ENCODE measurements at regions not wholly inside any gene's neighbourhood (a gene's known extent, or its start where the extent isn't known, plus 50 kb on each side); places are given as distances from the start of the nearest gene placed in this dataset.
"Not testable (repeated sequence)": the region's sequence is repeated elsewhere in the genome, so short reads cannot be mapped to it uniquely, and the experiment has no call there.

DNA sequence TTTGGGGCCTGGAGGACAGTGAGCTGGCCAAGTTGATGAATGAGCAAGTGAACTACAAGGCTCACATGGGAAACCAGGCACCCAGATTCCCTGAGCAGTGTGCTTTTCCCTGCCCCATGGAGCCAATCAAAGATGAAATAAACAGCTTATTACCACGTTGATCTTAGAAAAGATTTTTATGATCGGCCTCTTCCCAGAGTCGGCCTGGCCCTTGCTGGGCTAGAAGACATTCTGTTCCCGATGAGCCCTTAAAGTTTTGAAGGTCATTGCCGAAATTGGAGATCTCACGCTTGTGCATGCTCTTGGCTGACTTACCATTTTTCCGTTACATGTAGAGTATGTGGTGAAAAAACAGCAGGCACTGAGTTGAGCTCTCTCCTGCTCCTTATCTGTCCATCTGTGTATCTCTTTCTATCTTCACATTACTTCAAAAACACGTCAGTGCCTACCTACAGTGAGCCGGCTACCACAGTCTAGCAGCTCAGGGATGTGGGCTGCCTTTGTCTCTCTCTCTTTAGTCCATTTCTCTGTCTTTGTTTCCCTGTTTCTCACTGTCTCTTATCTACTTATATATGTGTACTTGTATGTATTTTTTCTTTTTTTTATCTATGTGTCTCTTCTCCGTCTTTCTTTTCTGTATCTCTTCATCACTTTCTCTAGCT, 248.8 kb upstream of the USP24 start:
- no peak overlapping the region for H3K4me3 Mint-ChIP-seq
- no peaks in the 10 kb centered on the region for H3K4me1 Mint-ChIP-seq (ENCODE audit: low read depth)
- no peak overlapping the region for H3K27ac Mint-ChIP-seq
- peaks cover 4% of the 10 kb centered on the region for H3K27me3 Mint-ChIP-seq (ENCODE audit: low read depth)
- no peaks in the 10 kb centered on the region for H3K36me3 Mint-ChIP-seq (ENCODE audit: low read depth)
- no peaks in the 10 kb centered on the region for H3K9me3 Mint-ChIP-seq

DNA sequence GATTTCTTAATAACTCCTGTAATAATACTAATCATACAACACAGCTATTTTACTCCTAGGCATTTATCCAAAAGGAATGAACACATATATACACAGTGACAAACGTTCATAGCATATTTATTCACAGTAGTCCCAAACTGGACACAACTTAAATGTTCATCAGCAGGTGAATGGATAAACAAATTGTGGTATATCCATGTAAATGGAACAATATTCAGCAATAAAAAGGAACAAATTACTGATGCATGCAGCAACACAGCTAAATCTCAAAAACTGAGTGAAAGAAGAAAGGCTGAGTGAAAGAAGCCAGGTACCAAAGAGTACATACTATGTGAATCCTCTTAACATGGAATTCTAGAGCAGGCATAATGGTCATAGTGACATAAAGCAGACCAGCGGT, 242.7 kb upstream of the USP24 start:
- Mint-ChIP-seq H3K4me1 (ENCODE audit: low read depth) (no peaks in the 10 kb centered on the region), H3K36me3 (ENCODE audit: low read depth) (no peaks in the 10 kb centered on the region), H3K27ac (no peak overlapping the region), H3K9me3 (peaks cover 10% of the 10 kb centered on the region), H3K27me3 (ENCODE audit: low read depth) (no peaks in the 10 kb centered on the region), H3K4me3 (no peak overlapping the region)

DNA sequence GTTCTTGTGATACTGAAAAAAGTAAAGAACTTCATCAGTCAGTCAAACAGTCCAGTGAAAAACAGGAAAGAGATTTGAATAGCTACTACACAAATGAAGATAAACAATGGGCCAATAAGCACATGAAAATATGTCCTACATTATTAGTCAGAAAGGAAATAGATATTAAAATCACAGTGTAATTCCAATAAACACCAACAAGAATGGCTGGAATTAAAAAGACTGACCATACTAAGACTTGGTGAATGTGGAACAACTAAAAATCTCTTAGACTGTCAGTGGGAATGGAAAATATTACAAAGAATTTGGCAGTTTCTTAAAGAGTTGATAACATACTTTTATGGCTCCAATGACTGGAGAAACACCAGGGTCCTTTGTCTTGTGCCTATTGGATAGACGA, 241.8 kb upstream of the USP24 start:
- H3K27me3 Mint-ChIP-seq (ENCODE audit: low read depth): no peaks in the 10 kb centered on the region
- H3K36me3 Mint-ChIP-seq (ENCODE audit: low read depth): no peaks in the 10 kb centered on the region
- no peak overlapping the region for H3K4me3 Mint-ChIP-seq
- H3K9me3 Mint-ChIP-seq: peaks cover 10% of the 10 kb centered on the region
- H3K4me1 Mint-ChIP-seq (ENCODE audit: low read depth): no peaks in the 10 kb centered on the region
- H3K27ac Mint-ChIP-seq: no peak overlapping the region

DNA sequence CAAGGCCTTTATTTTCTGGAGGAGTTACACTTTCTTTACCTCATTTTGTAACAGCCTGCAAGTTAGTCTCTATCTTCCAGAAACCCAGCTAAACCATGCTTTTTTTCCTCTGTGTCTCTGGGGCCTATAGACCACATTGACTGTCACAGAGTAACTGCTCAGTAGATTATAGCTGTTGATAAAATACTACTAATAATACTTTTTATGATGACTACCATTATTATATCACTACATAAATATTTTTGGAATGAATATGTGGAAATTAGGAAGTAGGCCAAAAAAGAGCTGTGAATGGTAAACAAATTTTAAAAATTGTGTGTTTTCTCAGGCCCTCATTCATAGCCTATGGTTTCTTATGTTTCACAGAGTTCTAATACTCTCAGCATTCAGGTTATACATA, 233.1 kb upstream of the USP24 start:
- Mint-ChIP-seq H3K4me3 (no peak overlapping the region), H3K9me3 (no peaks in the 10 kb centered on the region), H3K27ac (no peak overlapping the region), H3K27me3 (ENCODE audit: low read depth) (peaks cover 20% of the 10 kb centered on the region), H3K36me3 (ENCODE audit: low read depth) (no peaks in the 10 kb centered on the region), H3K4me1 (ENCODE audit: low read depth) (peaks cover 5% of the 10 kb centered on the region)

DNA sequence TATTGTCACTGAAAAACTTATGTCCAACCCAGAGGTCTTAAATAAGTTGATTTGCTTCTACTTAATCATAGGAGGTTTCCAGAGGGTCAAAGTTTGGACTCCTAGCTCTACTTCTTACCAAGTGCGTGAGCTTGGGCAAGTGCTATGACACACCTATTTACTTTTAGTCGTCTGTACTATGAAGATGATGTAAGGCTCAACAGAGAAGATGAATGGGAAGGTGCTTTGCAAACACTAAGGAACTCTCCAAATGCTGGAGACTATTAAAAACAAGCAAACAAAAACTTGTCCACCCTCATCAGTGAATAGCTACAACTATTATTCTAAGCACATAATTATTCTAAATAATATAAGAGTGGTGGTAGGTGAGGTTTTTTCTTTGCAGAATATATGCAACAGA, 232.3 kb upstream of the USP24 start:
- H3K27ac Mint-ChIP-seq: no peak overlapping the region
- H3K4me1 Mint-ChIP-seq (ENCODE audit: low read depth): peaks cover 5% of the 10 kb centered on the region
- H3K9me3 Mint-ChIP-seq: no peaks in the 10 kb centered on the region
- H3K4me3 Mint-ChIP-seq: no peak overlapping the region
- H3K36me3 Mint-ChIP-seq (ENCODE audit: low read depth): no peaks in the 10 kb centered on the region
- H3K27me3 Mint-ChIP-seq (ENCODE audit: low read depth): peaks cover 20% of the 10 kb centered on the region

DNA sequence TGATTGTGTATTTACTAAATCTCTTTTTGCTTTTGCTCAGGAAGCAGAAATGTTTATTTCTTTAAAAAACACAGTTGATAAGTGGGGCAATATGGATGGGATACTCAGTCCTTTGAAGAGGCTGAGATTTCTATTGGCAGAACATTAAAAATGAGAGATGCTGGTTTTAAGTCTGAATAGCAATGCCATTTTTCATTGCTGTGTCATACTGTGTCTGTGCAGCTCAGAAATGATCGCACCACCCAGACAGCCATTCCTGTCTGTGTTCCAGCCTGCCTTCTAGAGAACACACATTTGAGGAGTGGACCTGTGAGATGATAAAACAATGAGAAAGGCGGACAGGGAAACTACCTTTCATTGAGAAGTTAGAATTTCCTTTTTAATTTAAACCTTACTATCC, 231.2 kb upstream of the USP24 start:
- no peaks in the 10 kb centered on the region for H3K36me3 Mint-ChIP-seq (ENCODE audit: low read depth)
- no peak overlapping the region for H3K27ac Mint-ChIP-seq
- no peaks in the 10 kb centered on the region for H3K9me3 Mint-ChIP-seq
- H3K27me3 Mint-ChIP-seq (ENCODE audit: low read depth): peaks cover 20% of the 10 kb centered on the region
- peaks cover 5% of the 10 kb centered on the region for H3K4me1 Mint-ChIP-seq (ENCODE audit: low read depth)
- H3K4me3 Mint-ChIP-seq: no peak overlapping the region

DNA sequence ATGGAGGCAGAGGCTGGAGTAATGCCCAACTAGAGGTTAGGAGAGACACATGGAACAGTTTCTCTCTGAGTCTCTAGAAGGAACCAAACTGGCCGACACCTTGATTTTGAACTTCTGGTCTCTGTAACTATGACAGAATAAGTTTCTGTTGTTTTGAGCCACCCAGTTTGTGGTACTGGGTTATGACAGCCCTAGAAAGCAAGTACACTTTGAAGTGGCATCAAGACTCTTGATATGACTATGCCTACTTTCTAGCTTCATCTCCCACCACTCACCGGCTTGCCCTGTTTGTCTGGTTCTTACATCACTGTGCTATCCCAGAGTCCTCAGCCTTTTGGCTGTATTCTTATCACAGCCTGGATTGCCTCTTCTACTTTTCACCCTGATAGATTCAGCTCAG, 230.3 kb upstream of the USP24 start:
- Mint-ChIP-seq H3K27ac (no peak overlapping the region), H3K36me3 (ENCODE audit: low read depth) (no peaks in the 10 kb centered on the region), H3K4me3 (no peak overlapping the region), H3K4me1 (ENCODE audit: low read depth) (peaks cover 5% of the 10 kb centered on the region), H3K27me3 (ENCODE audit: low read depth) (peaks cover 20% of the 10 kb centered on the region), H3K9me3 (no peaks in the 10 kb centered on the region)

DNA sequence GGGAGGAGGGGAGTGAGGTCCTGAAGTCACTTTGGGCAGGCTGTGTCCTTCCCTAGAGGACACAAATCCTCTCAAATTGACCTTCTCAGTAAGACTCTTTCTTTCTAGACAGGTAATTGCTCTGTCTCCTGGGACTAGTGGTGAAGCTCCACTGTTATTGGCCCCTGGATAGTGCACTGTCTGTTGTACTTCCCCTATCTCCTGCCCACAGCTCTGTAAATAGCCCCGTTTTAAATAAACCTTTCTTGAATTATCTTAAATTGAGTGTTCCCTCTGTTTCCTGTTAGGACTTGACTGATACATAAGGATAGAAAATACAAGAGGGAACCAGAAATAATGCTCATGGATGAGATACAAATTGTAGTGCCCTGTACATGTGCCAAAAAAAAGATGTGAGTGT, 229.5 kb upstream of the USP24 start:
- Mint-ChIP-seq H3K27ac (no peak overlapping the region), H3K9me3 (no peaks in the 10 kb centered on the region), H3K4me3 (no peak overlapping the region), H3K36me3 (ENCODE audit: low read depth) (no peaks in the 10 kb centered on the region), H3K4me1 (ENCODE audit: low read depth) (peaks cover 5% of the 10 kb centered on the region), H3K27me3 (ENCODE audit: low read depth) (peaks cover 18% of the 10 kb centered on the region)

DNA sequence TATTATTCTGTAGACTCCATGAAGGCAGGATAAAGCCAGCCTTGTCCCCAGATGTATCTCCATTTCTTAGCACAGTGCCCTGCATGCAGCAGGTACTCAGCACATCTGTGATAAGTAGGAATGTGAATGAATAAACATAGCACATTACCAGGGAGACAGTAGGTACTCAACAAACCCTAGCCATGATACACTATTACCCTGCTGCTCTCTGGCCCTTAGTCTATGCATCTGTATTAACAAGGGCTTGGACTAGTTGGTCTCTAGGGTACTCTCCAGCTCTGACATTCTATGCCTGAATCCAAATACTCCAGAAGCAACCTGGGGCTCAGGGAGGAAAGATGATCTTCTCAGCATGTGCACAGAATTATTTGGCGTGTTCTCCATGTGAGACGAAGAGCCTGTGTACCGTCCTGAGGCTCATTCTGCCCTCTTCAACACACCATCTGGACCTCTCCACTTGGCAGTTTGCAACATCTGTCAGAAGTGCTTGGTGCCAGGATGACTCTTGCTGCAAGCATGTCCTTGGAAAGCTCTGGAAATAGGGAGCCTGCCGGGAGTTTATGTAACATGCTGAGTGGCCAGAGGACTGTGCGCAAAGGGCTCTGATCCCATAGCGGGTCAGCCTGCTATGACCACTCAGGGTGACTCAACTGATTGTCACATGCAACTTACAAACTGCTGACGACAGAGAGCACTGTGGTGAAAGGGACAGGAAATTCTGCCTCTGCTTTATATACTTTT, 228.2 kb upstream of the USP24 start:
- H3K36me3 Mint-ChIP-seq (ENCODE audit: low read depth): no peaks in the 10 kb centered on the region
- H3K27me3 Mint-ChIP-seq (ENCODE audit: low read depth): peaks cover 17% of the 10 kb centered on the region
- no peaks in the 10 kb centered on the region for H3K9me3 Mint-ChIP-seq
- peaks cover 5% of the 10 kb centered on the region for H3K4me1 Mint-ChIP-seq (ENCODE audit: low read depth)
- no peak overlapping the region for H3K27ac Mint-ChIP-seq
- H3K4me3 Mint-ChIP-seq: no peak overlapping the region

DNA sequence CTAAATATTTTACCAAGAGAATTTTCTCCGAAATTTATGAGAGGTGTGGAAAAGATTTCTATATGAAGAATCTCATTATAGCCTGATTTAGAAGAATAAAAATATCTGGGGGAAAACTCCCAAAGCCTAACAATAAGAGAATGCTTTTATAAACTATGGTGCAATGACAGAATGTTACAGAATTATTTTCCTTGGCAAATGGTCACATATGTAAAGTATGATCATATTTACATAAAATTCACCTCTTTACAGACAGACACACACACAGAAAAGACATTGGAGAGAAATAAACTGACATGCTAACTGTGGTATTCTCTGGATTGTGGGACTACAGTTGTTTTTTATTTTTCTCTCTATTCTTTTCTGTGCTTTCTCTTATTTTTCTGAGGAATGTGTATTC, 226.3 kb upstream of the USP24 start:
- no peak overlapping the region for H3K27ac Mint-ChIP-seq
- H3K36me3 Mint-ChIP-seq (ENCODE audit: low read depth): no peaks in the 10 kb centered on the region
- H3K4me3 Mint-ChIP-seq: no peak overlapping the region
- peaks cover 16% of the 10 kb centered on the region for H3K27me3 Mint-ChIP-seq (ENCODE audit: low read depth)
- H3K9me3 Mint-ChIP-seq: no peaks in the 10 kb centered on the region
- peaks cover 5% of the 10 kb centered on the region for H3K4me1 Mint-ChIP-seq (ENCODE audit: low read depth)

DNA sequence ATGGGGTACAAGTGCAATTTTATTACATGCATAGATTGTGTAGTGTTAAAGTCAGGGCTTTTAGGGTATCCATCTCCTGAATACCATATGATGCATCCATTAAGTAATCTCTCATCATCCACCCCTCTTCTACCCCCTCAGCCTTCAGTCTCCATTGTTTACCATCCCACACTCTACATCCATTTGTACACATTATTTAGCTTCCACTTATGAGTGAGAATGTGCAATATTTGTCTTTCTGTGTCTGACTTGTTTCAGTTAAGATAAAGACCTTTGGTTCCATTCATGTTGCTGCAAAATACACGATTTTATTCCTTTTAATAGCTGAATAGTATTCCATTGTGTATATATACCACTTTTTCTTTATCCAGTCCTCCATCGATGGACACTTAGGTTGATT, 222.5 kb upstream of the USP24 start:
- H3K27me3 Mint-ChIP-seq (ENCODE audit: low read depth): peaks cover 14% of the 10 kb centered on the region
- H3K4me3 Mint-ChIP-seq: no peak overlapping the region
- H3K36me3 Mint-ChIP-seq (ENCODE audit: low read depth): no peaks in the 10 kb centered on the region
- no peaks in the 10 kb centered on the region for H3K9me3 Mint-ChIP-seq
- no peaks in the 10 kb centered on the region for H3K4me1 Mint-ChIP-seq (ENCODE audit: low read depth)
- H3K27ac Mint-ChIP-seq: no peak overlapping the region

DNA sequence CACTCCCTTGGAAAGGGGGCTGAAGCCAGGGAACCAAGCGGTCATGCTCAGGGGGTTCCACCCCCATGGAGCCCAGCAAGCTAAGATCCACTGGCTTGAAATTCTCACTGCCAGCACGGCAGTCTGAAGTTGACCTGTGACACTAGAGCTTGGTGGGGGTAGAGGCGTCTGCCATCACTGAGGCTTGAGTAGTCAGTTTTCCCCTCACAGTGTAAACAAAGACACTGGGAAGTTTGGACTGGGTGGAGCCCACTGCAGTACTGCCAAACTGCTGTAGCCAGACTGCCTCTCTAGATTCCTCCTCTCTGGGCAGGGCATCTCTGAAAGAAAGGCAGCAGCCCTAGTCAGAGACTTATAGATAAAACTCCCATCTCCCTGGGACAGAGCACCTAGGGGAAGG, 215.6 kb upstream of the USP24 start:
- not testable (repeated sequence) for H3K4me1 Mint-ChIP-seq (ENCODE audit: low read depth); H3K4me3 Mint-ChIP-seq
- H3K27me3 Mint-ChIP-seq (ENCODE audit: low read depth): peaks cover 14% of the 10 kb centered on the region

DNA sequence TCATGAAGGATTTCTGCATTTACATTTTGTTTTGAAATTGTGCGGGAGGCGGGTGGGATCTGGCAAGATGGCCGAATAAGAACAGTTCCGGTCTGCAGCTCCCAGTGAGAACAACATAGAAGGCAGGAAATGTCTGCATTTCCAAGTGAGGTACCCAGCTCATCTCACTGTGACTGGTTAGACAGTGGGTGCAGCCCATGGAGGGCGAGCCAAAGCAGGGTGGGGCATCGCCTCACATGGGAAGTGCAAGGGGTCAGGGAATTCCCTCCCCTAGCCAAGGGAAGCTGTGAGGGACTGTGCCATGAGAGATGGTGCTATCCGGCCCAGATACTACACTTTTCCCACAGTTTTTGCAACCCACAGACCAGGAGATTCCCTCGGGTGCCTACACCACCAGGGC, 215.0 kb upstream of the USP24 start:
- not testable (repeated sequence) for H3K27ac Mint-ChIP-seq; H3K4me1 Mint-ChIP-seq (ENCODE audit: low read depth); H3K36me3 Mint-ChIP-seq (ENCODE audit: low read depth); H3K4me3 Mint-ChIP-seq; H3K9me3 Mint-ChIP-seq
- peaks cover 14% of the 10 kb centered on the region for H3K27me3 Mint-ChIP-seq (ENCODE audit: low read depth)

More for the DNA sequence above, 215.6 kb upstream of the USP24 start:
- H3K36me3 Mint-ChIP-seq (ENCODE audit: low read depth); H3K27ac Mint-ChIP-seq; H3K9me3 Mint-ChIP-seq: not testable (repeated sequence)

DNA sequence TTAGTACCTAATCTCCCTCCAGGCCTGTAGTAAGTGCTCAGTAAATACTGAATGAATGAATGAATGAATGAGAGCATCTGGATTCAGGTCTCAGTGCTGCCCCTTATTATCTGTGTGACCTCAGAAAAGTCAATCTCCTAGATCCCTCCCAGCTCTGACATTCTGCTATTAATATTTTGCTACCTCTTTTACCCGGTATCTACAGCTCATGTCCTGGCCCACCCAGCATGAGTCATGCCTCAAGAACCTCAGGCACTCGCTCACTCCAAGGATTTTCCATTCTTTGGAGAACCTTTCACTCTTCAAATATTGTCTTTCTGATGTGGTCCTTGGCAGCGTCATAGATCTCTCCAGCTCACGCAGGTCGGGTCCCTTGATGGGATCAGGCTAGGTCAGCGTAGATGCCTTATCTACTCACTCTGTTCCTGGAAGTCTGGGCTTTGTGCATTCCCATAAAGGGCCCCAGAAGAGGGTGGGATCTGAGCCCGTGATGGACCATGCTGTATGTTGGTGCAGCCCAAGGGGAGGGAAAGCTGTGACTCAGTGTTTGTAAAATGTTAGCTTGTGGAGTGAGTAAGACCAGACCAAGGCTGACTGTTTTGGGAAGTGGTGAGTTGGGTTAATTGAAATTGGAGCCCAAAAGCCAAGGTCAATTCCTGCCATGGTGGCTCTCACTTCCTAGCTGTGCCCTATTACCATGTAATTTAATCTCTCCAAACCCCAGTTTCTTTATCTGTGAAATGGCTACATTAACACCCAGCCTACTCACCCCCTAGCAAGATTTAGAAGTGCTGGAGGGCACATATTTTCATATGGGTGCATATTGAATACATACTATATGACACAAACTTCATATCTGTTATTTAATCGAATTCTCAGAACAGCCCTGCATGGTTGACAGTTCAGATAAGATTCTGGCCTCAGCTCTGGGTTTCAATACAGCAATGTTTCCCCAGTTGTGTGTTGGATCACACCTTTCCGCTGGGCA, 214.1 kb upstream of the USP24 start:
- no peak overlapping the region for H3K27ac Mint-ChIP-seq
- H3K36me3 Mint-ChIP-seq (ENCODE audit: low read depth): no peaks in the 10 kb centered on the region
- H3K9me3 Mint-ChIP-seq: no peaks in the 10 kb centered on the region
- H3K4me3 Mint-ChIP-seq: no peak overlapping the region
- H3K4me1 Mint-ChIP-seq (ENCODE audit: low read depth): no peaks in the 10 kb centered on the region
- peaks cover 6% of the 10 kb centered on the region for H3K27me3 Mint-ChIP-seq (ENCODE audit: low read depth)

DNA sequence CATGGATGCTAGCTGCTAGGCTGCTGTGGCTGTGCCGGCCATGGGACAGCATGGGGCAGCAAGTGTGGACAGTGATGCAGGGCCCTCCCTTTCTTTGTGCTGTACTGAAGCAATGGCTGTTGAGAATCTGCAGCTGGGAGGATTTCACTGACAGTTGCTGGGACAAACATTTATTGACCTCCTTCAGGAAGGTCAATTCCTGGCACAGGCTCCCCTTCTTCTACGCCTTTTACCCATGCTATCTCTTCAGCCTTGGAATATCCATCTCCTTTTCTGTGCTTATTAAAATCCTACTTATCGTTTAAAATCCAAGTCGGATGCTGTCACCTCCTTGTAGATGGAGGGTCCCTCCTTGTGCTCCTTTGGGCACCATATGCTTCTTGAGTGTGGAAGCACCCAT, 213.1 kb upstream of the USP24 start:
- Mint-ChIP-seq H3K4me1 (ENCODE audit: low read depth) (no peaks in the 10 kb centered on the region), H3K36me3 (ENCODE audit: low read depth) (no peaks in the 10 kb centered on the region), H3K27ac (no peak overlapping the region), H3K4me3 (no peak overlapping the region), H3K9me3 (no peaks in the 10 kb centered on the region), H3K27me3 (ENCODE audit: low read depth) (peaks cover under 1% of the 10 kb centered on the region)

All from T-helper 1 cell treated with Interleukin-12 subunit alpha and Interleukin-12 subunit beta and Interleukin-4 antibody, amounts not matched to agents 30 μg/mL and 1 μg/mL, for 36 hours (primary cell).